CD8-positive, alpha-beta memory T cell (primary cell): ENCODE measurements at regions not wholly inside any gene's neighbourhood (a gene's known extent, or its start where the extent isn't known, plus 50 kb on each side); places are given as distances from the start of the nearest gene placed in this dataset.

Experiments
- CTCF ChIA-PET: fragments of 350-600 bp; sonication (Branson Sonifier 250); formaldehyde crosslinking; loops from one replicate; lab custom pipeline; 2021; ENCODE audit warnings: antibody characterized with exemption; lab: Charles Lee
- POLR2A ChIA-PET: fragments of 350-600 bp; sonication (Branson Sonifier 250); formaldehyde crosslinking; loops from one replicate; lab custom pipeline; 2021; ENCODE audit warnings: antibody characterized with exemption; lab: Charles Lee
- DNase-seq, 5 donors: peaks; one replicate each; pipeline versions ENCODE4 v3.0.0 to v3.0.0-alpha.2; 2020 to 2022; ENCODE audit warnings: mixed read lengths in 1 of 5
- H3K27ac ChIP-seq: one replicate; pipeline ENCODE4 v1.7.0; 2013; ENCODE audit warnings: low read depth, mild to moderate bottlenecking, low read length, moderate library complexity
- H3K27me3 ChIP-seq: 2 replicates; pipeline ENCODE4 v1.7.0; 2013; ENCODE audit warnings: low read length, mild to moderate bottlenecking; ENCODE audit not compliant: insufficient read depth, poor library complexity, severe bottlenecking
- H3K36me3 ChIP-seq: 2 replicates; pipeline ENCODE4 v1.7.0; 2013; ENCODE audit warnings: mild to moderate bottlenecking, low read length, moderate library complexity; ENCODE audit not compliant: insufficient read depth
- H3K4me1 ChIP-seq: 2 replicates; pipeline ENCODE4 v1.7.0; 2013; ENCODE audit warnings: mild to moderate bottlenecking, low read length, moderate library complexity; ENCODE audit not compliant: insufficient read depth
- H3K4me3 ChIP-seq: 2 replicates; pipeline ENCODE4 v1.7.0; 2013; ENCODE audit warnings: mild to moderate bottlenecking, low read length
- H3K9me3 ChIP-seq: 2 replicates; pipeline ENCODE4 v1.7.0; 2013; ENCODE audit warnings: mild to moderate bottlenecking, low read length
- H3K27ac Mint-ChIP-seq, 8 donors: one replicate each; pipeline ENCODE4 v1.8.0; 2020 to 2021; ENCODE audit warnings: mixed read lengths in 8 of 8, mild to moderate bottlenecking in 6 of 8, inconsistent platforms in 3 of 8, moderate library complexity in 3 of 8
- H3K27me3 Mint-ChIP-seq, 2 donors: one replicate each; pipeline ENCODE4 v1.8.0; 2020 to 2021; ENCODE audit warnings: mixed read lengths in 2 of 2, mild to moderate bottlenecking in 1 of 2, moderate library complexity in 1 of 2
- H3K36me3 Mint-ChIP-seq, 3 donors: one replicate each; pipeline ENCODE4 v1.8.0; 2020 to 2021; ENCODE audit warnings: mixed read lengths in 3 of 3, inconsistent platforms in 1 of 3, mild to moderate bottlenecking in 1 of 3
- H3K4me1 Mint-ChIP-seq, 3 donors: one replicate each; pipeline ENCODE4 v1.8.0; 2020 to 2021; ENCODE audit warnings: mixed read lengths in 3 of 3, inconsistent platforms in 1 of 3, mild to moderate bottlenecking in 1 of 3
- H3K4me3 Mint-ChIP-seq, 7 donors: one replicate each; pipeline ENCODE4 v1.8.0; 2020 to 2021; ENCODE audit warnings: mixed read lengths in 7 of 7, mild to moderate bottlenecking in 6 of 7, moderate library complexity in 4 of 7, inconsistent platforms in 2 of 7
- H3K9me3 Mint-ChIP-seq, 5 donors: one replicate each; pipeline ENCODE4 v1.8.0; 2020 to 2022; ENCODE audit warnings: mixed read lengths in 5 of 5, mild to moderate bottlenecking in 3 of 5, moderate library complexity in 2 of 5, inconsistent platforms in 1 of 5

GRCh38 chr14:46087604-46088003 lies 564.0 kb downstream of the RPL10L start:
- Mint-ChIP-seq H3K4me3 (no peak overlapping the region), H3K27me3 (no peaks in the 10 kb centered on the region), H3K36me3 (no peaks in the 10 kb centered on the region), H3K9me3 (peaks cover 4 to 38% (median 15%) of the 10 kb centered on the region in 5 donors), H3K4me1 (no peaks in the 10 kb centered on the region), H3K27ac (no peak overlapping the region)
- H3K4me3 ChIP-seq = no peak overlapping the region
- H3K4me1 ChIP-seq = no peaks in the 10 kb centered on the region
- no peak overlapping the region for H3K27ac ChIP-seq
- H3K27me3 ChIP-seq = no peaks in the 10 kb centered on the region
- no peaks in the 10 kb centered on the region for H3K9me3 ChIP-seq
- DNase-seq = no peak
- ChIA-PET POLR2A (no interaction called here), CTCF (no interaction called here)
- no peaks in the 10 kb centered on the region for H3K36me3 ChIP-seq

GRCh38 chr14:46074061-46074460 lies 577.5 kb downstream of the RPL10L start:
- Histone ChIP-seq H3K27ac (no peak overlapping the region), H3K4me3 (no peak overlapping the region), H3K4me1 (no peaks in the 10 kb centered on the region), H3K27me3 (no peaks in the 10 kb centered on the region), H3K36me3 (no peaks in the 10 kb centered on the region), H3K9me3 (no peaks in the 10 kb centered on the region)
- no peaks in the 10 kb centered on the region for H3K36me3 Mint-ChIP-seq
- ChIA-PET CTCF (no interaction called here), POLR2A (no interaction called here)
- no peaks in the 10 kb centered on the region for H3K27me3 Mint-ChIP-seq
- H3K4me3 Mint-ChIP-seq = no peak overlapping the region
- H3K27ac Mint-ChIP-seq = no peak overlapping the region
- no peaks in the 10 kb centered on the region for H3K4me1 Mint-ChIP-seq
- DNase-seq = no peak
- peaks cover 2 to 17% (median 4%) of the 10 kb centered on the region in 5 donors for H3K9me3 Mint-ChIP-seq

- Mint-ChIP-seq H3K4me1 (no peaks in the 10 kb centered on the region), H3K27ac (no peak overlapping the region), H3K4me3 (no peak overlapping the region), H3K27me3 (no peaks in the 10 kb centered on the region), H3K36me3 (no peaks in the 10 kb centered on the region), H3K9me3 (peaks cover 8 to 27% (median 10%) of the 10 kb centered on the region in 5 donors)
- H3K4me3 ChIP-seq = no peak overlapping the region
- POLR2A ChIA-PET = no interaction called here
- no peaks in the 10 kb centered on the region for H3K36me3 ChIP-seq
- no peak overlapping the region for H3K27ac ChIP-seq
- H3K9me3 ChIP-seq = no peaks in the 10 kb centered on the region
- no peaks in the 10 kb centered on the region for H3K4me1 ChIP-seq
- no peak for DNase-seq
- CTCF ChIA-PET = no interaction called here
- no peaks in the 10 kb centered on the region for H3K27me3 ChIP-seq
Measured at GRCh38 chr14:46063872-46064271, 587.7 kb downstream of the RPL10L start.

- no peaks in the 10 kb centered on the region for H3K36me3 Mint-ChIP-seq
- POLR2A ChIA-PET = no interaction called here
Measured at GRCh38 chr14:46058964-46059563, 592.5 kb downstream of the RPL10L start.

GRCh38 chr14:46057799-46058198 lies 593.8 kb downstream of the RPL10L start:
- DNase-seq = no peak
- Mint-ChIP-seq H3K27ac (no peak overlapping the region), H3K4me1 (no peaks in the 10 kb centered on the region), H3K27me3 (no peaks in the 10 kb centered on the region), H3K36me3 (no peaks in the 10 kb centered on the region), H3K9me3 (peaks cover 2 to 39% (median 9%) of the 10 kb centered on the region in 5 donors), H3K4me3 (no peak overlapping the region)
- Histone ChIP-seq H3K27me3 (no peaks in the 10 kb centered on the region), H3K27ac (no peak overlapping the region), H3K4me1 (no peaks in the 10 kb centered on the region), H3K9me3 (no peaks in the 10 kb centered on the region), H3K36me3 (no peaks in the 10 kb centered on the region), H3K4me3 (no peak overlapping the region)
- ChIA-PET CTCF (no interaction called here), POLR2A (no interaction called here)

More at GRCh38 chr14:46058964-46059563, 592.5 kb downstream of the RPL10L start:
- Mint-ChIP-seq H3K4me3 (no peak overlapping the region), H3K27me3 (no peaks in the 10 kb centered on the region), H3K27ac (no peak overlapping the region), H3K9me3 (peaks cover 2 to 40% (median 11%) of the 10 kb centered on the region in 5 donors), H3K4me1 (no peaks in the 10 kb centered on the region)
- H3K9me3 ChIP-seq = no peaks in the 10 kb centered on the region
- H3K4me3 ChIP-seq = no peak overlapping the region
- H3K4me1 ChIP-seq = no peaks in the 10 kb centered on the region
- DNase-seq = no peak
- H3K27ac ChIP-seq = no peak overlapping the region
- no peaks in the 10 kb centered on the region for H3K36me3 ChIP-seq
- H3K27me3 ChIP-seq = no peaks in the 10 kb centered on the region
- CTCF ChIA-PET = no interaction called here

GRCh38 chr14:46054526-46054925 lies 597.1 kb downstream of the RPL10L start:
- Histone ChIP-seq H3K9me3 (no peaks in the 10 kb centered on the region), H3K27ac (no peak overlapping the region), H3K36me3 (no peaks in the 10 kb centered on the region), H3K4me1 (no peaks in the 10 kb centered on the region), H3K27me3 (no peaks in the 10 kb centered on the region), H3K4me3 (no peak overlapping the region)
- ChIA-PET CTCF (no interaction called here), POLR2A (no interaction called here)
- no peaks in the 10 kb centered on the region for H3K4me1 Mint-ChIP-seq
- DNase-seq = no peak
- peaks cover 0 to 44% (median 14%) of the 10 kb centered on the region in 5 donors for H3K9me3 Mint-ChIP-seq
- H3K36me3 Mint-ChIP-seq = no peaks in the 10 kb centered on the region
- H3K4me3 Mint-ChIP-seq = no peak overlapping the region
- H3K27me3 Mint-ChIP-seq = no peaks in the 10 kb centered on the region
- no peak overlapping the region for H3K27ac Mint-ChIP-seq

GRCh38 chr14:46053221-46053620 lies 598.4 kb downstream of the RPL10L start:
- ChIA-PET POLR2A (no interaction called here), CTCF (no interaction called here)
- Histone ChIP-seq H3K4me3 (no peak overlapping the region), H3K4me1 (no peaks in the 10 kb centered on the region), H3K27ac (no peak overlapping the region), H3K27me3 (no peaks in the 10 kb centered on the region), H3K9me3 (no peaks in the 10 kb centered on the region), H3K36me3 (no peaks in the 10 kb centered on the region)
- H3K36me3 Mint-ChIP-seq = no peaks in the 10 kb centered on the region
- H3K4me1 Mint-ChIP-seq = no peaks in the 10 kb centered on the region
- no peak overlapping the region for H3K4me3 Mint-ChIP-seq
- DNase-seq = no peak
- H3K27ac Mint-ChIP-seq = no peak overlapping the region
- peaks cover 0 to 35% (median 10%) of the 10 kb centered on the region in 5 donors for H3K9me3 Mint-ChIP-seq
- H3K27me3 Mint-ChIP-seq = no peaks in the 10 kb centered on the region

- Mint-ChIP-seq H3K4me1 (no peaks in the 10 kb centered on the region), H3K27me3 (no peaks in the 10 kb centered on the region), H3K36me3 (no peaks in the 10 kb centered on the region), H3K4me3 (no peak overlapping the region), H3K27ac (no peak overlapping the region), H3K9me3 (peaks cover 0 to 40% (median 10%) of the 10 kb centered on the region in 5 donors)
- H3K9me3 ChIP-seq = no peaks in the 10 kb centered on the region
- CTCF ChIA-PET = no interaction called here
- DNase-seq = no peak
- H3K4me3 ChIP-seq = no peak overlapping the region
- H3K27me3 ChIP-seq = no peaks in the 10 kb centered on the region
- H3K4me1 ChIP-seq = no peaks in the 10 kb centered on the region
- H3K27ac ChIP-seq = no peak overlapping the region
- no peaks in the 10 kb centered on the region for H3K36me3 ChIP-seq
- POLR2A ChIA-PET = no interaction called here
Measured at GRCh38 chr14:46051796-46052195, 599.8 kb downstream of the RPL10L start.
